K562 (cell line): ENCODE measurements at regions not wholly inside any gene's neighbourhood (a gene's known extent, or its start where the extent isn't known, plus 50 kb on each side); places are given as distances from the start of the nearest gene placed in this dataset.

Source experiments
- BCOR ChIP-seq: fragments of 450-650 bp; IDR thresholded peaks from 2 replicates; pipeline ENCODE4 v1.6.1; 2016
- BMI1 ChIP-seq: fragments of 150-350 bp; IDR thresholded peaks from 2 replicates; pipeline ENCODE4 v1.6.1; 2014; ENCODE audit warnings: low read length
- BRD4 ChIP-seq: fragments of 200-600 bp; sonication (generic); IDR thresholded peaks from 2 replicates; pipeline ENCODE4 v1.6.1; 2017; ENCODE audit warnings: inconsistent platforms
- DEAF1 ChIP-seq: fragments of 450-650 bp; formaldehyde crosslinking; IDR thresholded peaks from 2 replicates; pipeline ENCODE4 v1.4.0; 2020; ENCODE audit warnings: mild to moderate bottlenecking, moderate library complexity
- ETV1 ChIP-seq: fragments of 450-650 bp; conservative IDR thresholded peaks from 2 replicates; pipeline ENCODE4 v1.6.1; 2016; ENCODE audit warnings: missing genetic modification characterization, control low read depth, low read depth, missing compliant biosample characterization
- HDAC8 ChIP-seq: fragments of 450-650 bp; IDR thresholded peaks from 2 replicates; pipeline ENCODE4 v1.6.1; 2016; ENCODE audit warnings: mild to moderate bottlenecking, missing genetic modification characterization, moderate library complexity, missing compliant biosample characterization
- KLF16 ChIP-seq: IDR thresholded peaks from 2 replicates; pipeline ENCODE4 v1.6.1; 2016; ENCODE audit warnings: antibody characterized with exemption
- NCOA2 ChIP-seq, 2 experiments: fragments of 450-650 bp; IDR thresholded peaks; 2 replicates each; pipeline ENCODE4 v1.6.1; 2018; ENCODE audit warnings: mild to moderate bottlenecking in 2 of 2, moderate library complexity in 1 of 2; ENCODE audit not compliant: partially characterized antibody in 2 of 2
- NCOR1 ChIP-seq: fragments of 450-650 bp; IDR thresholded peaks from 2 replicates; pipeline ENCODE4 v1.6.1; 2016; ENCODE audit warnings: mild to moderate bottlenecking, moderate library complexity
- NKRF ChIP-seq: fragments of 450-650 bp; IDR thresholded peaks from 2 replicates; pipeline ENCODE4 v1.6.1; 2016; ENCODE audit warnings: borderline replicate concordance
- NR2C1 ChIP-seq, 2 experiments: fragments of 450-650 bp; IDR thresholded peaks; 2 replicates each; pipeline ENCODE4 v1.6.1; 2017; ENCODE audit warnings: mild to moderate bottlenecking in 2 of 2, antibody characterized with exemption in 1 of 2, inconsistent platforms in 1 of 2, missing compliant biosample characterization in 1 of 2, missing genetic modification characterization in 1 of 2
- NR3C1 ChIP-seq: sonication (generic); formaldehyde crosslinking; IDR thresholded peaks from 2 replicates; pipeline ENCODE4 v1.8.1; 2022; ENCODE audit warnings: missing genetic modification reagents
- PBX2 ChIP-seq, 2 experiments: IDR thresholded peaks in 1 of 2; conservative IDR thresholded peaks in 1 of 2; 2 replicates each; pipeline ENCODE4 v1.6.1; 2016; ENCODE audit warnings: low read depth in 2 of 2, mild to moderate bottlenecking in 1 of 2, missing compliant biosample characterization in 1 of 2, missing genetic modification characterization in 1 of 2, moderate library complexity in 1 of 2
- PCBP1 ChIP-seq: fragments of 200-400 bp; formaldehyde crosslinking; IDR thresholded peaks from 2 replicates; pipeline ENCODE4 v1.6.1; 2018; ENCODE audit warnings: mild to moderate bottlenecking, low read depth, low read length; ENCODE audit not compliant: poor library complexity, severe bottlenecking
- PHF21A ChIP-seq: fragments of 450-650 bp; IDR thresholded peaks from 2 replicates; pipeline ENCODE4 v1.6.1; 2017; ENCODE audit warnings: low read depth, borderline replicate concordance
- POLR3G ChIP-seq: IDR thresholded peaks from 2 replicates; pipeline ENCODE4 v1.6.1; 2011; ENCODE audit not compliant: insufficient read length, insufficient replicate concordance; ENCODE audit errors: extremely low read depth
- RCOR1 ChIP-seq, 2 experiments: IDR thresholded peaks; 2 replicates each; pipeline ENCODE4 v1.6.1; 2012; ENCODE audit warnings: low read depth in 2 of 2, low read length in 2 of 2, borderline replicate concordance in 1 of 2, improper control_type of control experiment in 1 of 2
- SRSF3 ChIP-seq: fragments of 200-400 bp; formaldehyde crosslinking; IDR thresholded peaks from 2 replicates; pipeline ENCODE4 v1.6.1; 2016; ENCODE audit warnings: mild to moderate bottlenecking, low read length, moderate library complexity; ENCODE audit not compliant: insufficient read depth
- TAL1 ChIP-seq: fragments of 450-650 bp; IDR thresholded peaks from 2 replicates; pipeline ENCODE4 v1.6.1; 2016; ENCODE audit warnings: mild to moderate bottlenecking
- THAP7 ChIP-seq: fragments of 250-450 bp; sonication (Bioruptor Pico); IDR thresholded peaks from 2 replicates; pipeline ENCODE4 v1.5.0; 2021
- ZNF184 ChIP-seq: sonication (generic); formaldehyde crosslinking; IDR thresholded peaks from 2 replicates; pipeline ENCODE4 v1.5.0; 2020; ENCODE audit warnings: missing genetic modification reagents
- ZNF316 ChIP-seq: fragments of 450-650 bp; IDR thresholded peaks from 2 replicates; pipeline ENCODE4 v1.6.1; 2016

- TF ChIP-seq NCOA2 (IDR thresholded peaks at IDR 0.05; ENCODE audit: partially characterized antibody in 2 of 2) (peak in 1 of 2 experiments; percentile 76), KLF16 (peak; percentile 12; the same call in 1 of the 2 replicates), ZNF184 (CRISPR knock-in tag) (no peak), ETV1 (tag) (no peak), PHF21A (no peak), SRSF3 (no peak), NR3C1 (CRISPR knock-in tag) (no peak), NKRF (no peak), THAP7 (CRISPR knock-in tag) (no peak), HDAC8 (tag) (no peak), PBX2 (CRISPR knock-in tag; IDR thresholded peaks at IDR 0.05; ENCODE audit: low read depth) (no peak), PBX2 (tag; conservative IDR thresholded peaks at IDR 0.05; ENCODE audit: low read depth) (peak; percentile 34; the same call in 1 of the 2 replicates), NR2C1 (IDR thresholded peaks at IDR 0.05) (no peak), NR2C1 (tag; IDR thresholded peaks at IDR 0.05) (no peak), NCOR1 (peak; percentile 34; the same call in 1 of the 2 replicates), POLR3G (no peak), PCBP1 (no peak), BCOR (no peak), ZNF316 (no peak), BMI1 (no peak), TAL1 (peak; percentile 60), RCOR1 (IDR thresholded peaks at IDR 0.05; ENCODE audit: borderline replicate concordance in 1 of 2, low read depth in 2 of 2, low read length in 2 of 2) (peak in 1 of 2 experiments; percentile 55; a peak in 1 of 4 replicates), DEAF1 (CRISPR knock-in tag) (0 out of 2 replicates have a peak, but pooled peaks have one; percentile 17), BRD4 (no peak)
Observed at GRCh38 chr5:89396278-89396954, 513.4 kb upstream of the MEF2C start (continued).
